WTC11 (cell line): ENCODE measurements at regions not wholly inside any gene's neighbourhood (a gene's known extent, or its start where the extent isn't known, plus 50 kb on each side); places are given as distances from the start of the nearest gene placed in this dataset.

Source experiments
- ATAC-seq: fragments of 200-7000 bp; cut with Tn5 transposase; 2 replicates; pipeline ENCODE4 v1.10.0; 2021; ENCODE audit warnings: mild to moderate bottlenecking, moderate library complexity
- CTCF ChIA-PET: fragments of 300-600 bp; sonication (Branson Sonifier 250); formaldehyde crosslinking; loops from one replicate; lab custom pipeline; 2021; ENCODE audit warnings: antibody characterized with exemption; lab: Charles Lee
- POLR2A ChIA-PET: fragments of 350-600 bp; sonication (Branson Sonifier 250); formaldehyde crosslinking; loops from one replicate; lab custom pipeline; 2021; ENCODE audit warnings: antibody characterized with exemption; lab: Charles Lee
- DNase-seq: peaks from one replicate; pipeline ENCODE4 v3.0.0; 2021; ENCODE audit warnings: low spot score
- H3K27ac Mint-ChIP-seq: 2 replicates; pipeline ENCODE4 v1.8.0; 2021; ENCODE audit warnings: mixed read lengths
- H3K27me3 Mint-ChIP-seq: 2 replicates; pipeline ENCODE4 v1.8.0; 2021; ENCODE audit warnings: low read depth, mild to moderate bottlenecking, moderate library complexity, mixed read lengths
- H3K36me3 Mint-ChIP-seq: 2 replicates; pipeline ENCODE4 v1.8.0; 2021; ENCODE audit warnings: mixed read lengths
- H3K4me1 Mint-ChIP-seq: 2 replicates; pipeline ENCODE4 v1.8.0; 2022; ENCODE audit warnings: mixed read lengths
- H3K4me3 Mint-ChIP-seq: 2 replicates; pipeline ENCODE4 v1.8.0; 2021; ENCODE audit warnings: mild to moderate bottlenecking, moderate library complexity, mixed read lengths
- H3K9me3 Mint-ChIP-seq: 2 replicates; pipeline ENCODE4 v1.8.0; 2021; ENCODE audit warnings: mixed read lengths
- CREB1 ChIP-seq: sonication (generic); formaldehyde crosslinking; IDR thresholded peaks from 2 replicates; pipeline ENCODE4 v1.8.0; 2023; ENCODE audit warnings: mild to moderate bottlenecking, missing genetic modification reagents
- ELF4 ChIP-seq: sonication (generic); formaldehyde crosslinking; IDR thresholded peaks from 2 replicates; pipeline ENCODE4 v1.8.1; 2022; ENCODE audit warnings: low read depth, mild to moderate bottlenecking, moderate library complexity, missing genetic modification reagents
- ESRRA ChIP-seq: sonication (generic); formaldehyde crosslinking; IDR thresholded peaks from 2 replicates; pipeline ENCODE4 v1.8.1; 2022; ENCODE audit warnings: mild to moderate bottlenecking, missing genetic modification reagents, borderline replicate concordance
- FOXP1 ChIP-seq: sonication (generic); formaldehyde crosslinking; IDR thresholded peaks from 2 replicates; pipeline ENCODE4 v1.8.0; 2022; ENCODE audit warnings: missing genetic modification reagents, mild to moderate bottlenecking, moderate library complexity, borderline replicate concordance
- GTF2I ChIP-seq: fragments of 250-450 bp; sonication (Bioruptor Pico); conservative IDR thresholded peaks from 2 replicates; pipeline ENCODE4 v1.4.0; 2021; ENCODE audit warnings: mild to moderate bottlenecking
- HMGA2 ChIP-seq: fragments of 250-450 bp; sonication (Bioruptor Pico); IDR thresholded peaks from 2 replicates; pipeline ENCODE4 v1.4.0; 2021; ENCODE audit warnings: mild to moderate bottlenecking, moderate library complexity
- MXD4 ChIP-seq: fragments of 250-450 bp; sonication (Bioruptor Pico); IDR thresholded peaks from 2 replicates; pipeline ENCODE4 v1.8.0; 2021; ENCODE audit warnings: mild to moderate bottlenecking, moderate library complexity, borderline replicate concordance
- MYBL2 ChIP-seq: sonication (generic); formaldehyde crosslinking; IDR thresholded peaks from 2 replicates; pipeline ENCODE4 v1.8.1; 2023; ENCODE audit warnings: mild to moderate bottlenecking, moderate library complexity, missing genetic modification reagents
- NFATC4 ChIP-seq: fragments of 250-450 bp; sonication (Bioruptor Pico); IDR thresholded peaks from 2 replicates; pipeline ENCODE4 v1.9.0; 2021; ENCODE audit warnings: mild to moderate bottlenecking
- NR2C2 ChIP-seq: sonication (generic); formaldehyde crosslinking; IDR thresholded peaks from 2 replicates; pipeline ENCODE4 v1.8.0; 2022; ENCODE audit warnings: mild to moderate bottlenecking, missing genetic modification reagents
- NR3C1 ChIP-seq: sonication (generic); formaldehyde crosslinking; conservative IDR thresholded peaks from 2 replicates; pipeline ENCODE4 v1.8.1; 2023; ENCODE audit warnings: low read depth, mild to moderate bottlenecking, missing genetic modification reagents
- OVOL2 ChIP-seq: fragments of 250-450 bp; sonication (Bioruptor Pico); IDR thresholded peaks from 2 replicates; pipeline ENCODE4 v1.9.0; 2021; ENCODE audit warnings: mild to moderate bottlenecking, borderline replicate concordance
- RELA ChIP-seq: sonication (generic); formaldehyde crosslinking; IDR thresholded peaks from 2 replicates; pipeline ENCODE4 v1.8.1; 2022; ENCODE audit warnings: missing genetic modification reagents, mild to moderate bottlenecking, borderline replicate concordance
- TCF7 ChIP-seq: sonication (generic); formaldehyde crosslinking; IDR thresholded peaks from 2 replicates; pipeline ENCODE4 v1.8.0; 2022; ENCODE audit warnings: mild to moderate bottlenecking, low read depth, missing genetic modification reagents, moderate library complexity
- ZNF138 ChIP-seq: sonication (generic); formaldehyde crosslinking; conservative IDR thresholded peaks from 2 replicates; pipeline ENCODE4 v1.8.1; 2022; ENCODE audit warnings: mild to moderate bottlenecking, moderate library complexity, missing genetic modification reagents
- ZNF396 ChIP-seq: fragments of 250-450 bp; sonication (Bioruptor Pico); IDR thresholded peaks from 2 replicates; pipeline ENCODE4 v1.8.0; 2021; ENCODE audit warnings: mild to moderate bottlenecking, moderate library complexity, borderline replicate concordance
- ZNF416 ChIP-seq: fragments of 250-450 bp; sonication (Bioruptor Pico); IDR thresholded peaks from 2 replicates; pipeline ENCODE4 v1.9.0; 2021; ENCODE audit warnings: mild to moderate bottlenecking, inconsistent platforms
- ZNF423 ChIP-seq: fragments of 250-450 bp; sonication (Bioruptor Pico); IDR thresholded peaks from 2 replicates; pipeline ENCODE4 v2.1.2; 2022; ENCODE audit warnings: mild to moderate bottlenecking, moderate library complexity
- TF ChIP-seq, protein P1 (sequence below): sonication (generic); formaldehyde crosslinking; IDR thresholded peaks from 2 replicates; pipeline ENCODE4 v1.8.1; 2022; ENCODE audit warnings: low read depth, mild to moderate bottlenecking, moderate library complexity, missing genetic modification reagents, borderline replicate concordance
- TF ChIP-seq, protein P2 (sequence below): sonication (generic); formaldehyde crosslinking; IDR thresholded peaks from 2 replicates; pipeline ENCODE4 v1.8.1; 2023; ENCODE audit warnings: mild to moderate bottlenecking, missing genetic modification reagents, moderate library complexity
- TF ChIP-seq, protein P3 (sequence below): sonication (generic); formaldehyde crosslinking; IDR thresholded peaks from 2 replicates; pipeline ENCODE4 v1.8.1; 2022; ENCODE audit warnings: mild to moderate bottlenecking, missing genetic modification reagents, moderate library complexity, borderline replicate concordance
- TF ChIP-seq, protein P4 (sequence below): sonication (generic); formaldehyde crosslinking; IDR thresholded peaks from 2 replicates; pipeline ENCODE4 v1.8.0; 2022; ENCODE audit warnings: missing genetic modification reagents
- TF ChIP-seq, protein P5 (sequence below): sonication (generic); formaldehyde crosslinking; IDR thresholded peaks from 2 replicates; pipeline ENCODE4 v1.8.1; 2022; ENCODE audit warnings: mild to moderate bottlenecking, moderate library complexity, missing genetic modification reagents
- TF ChIP-seq, protein P6 (sequence below): sonication (generic); formaldehyde crosslinking; IDR thresholded peaks from 2 replicates; pipeline ENCODE4 v1.8.1; 2022; ENCODE audit warnings: low read depth, missing genetic modification reagents, borderline replicate concordance

DNA sequence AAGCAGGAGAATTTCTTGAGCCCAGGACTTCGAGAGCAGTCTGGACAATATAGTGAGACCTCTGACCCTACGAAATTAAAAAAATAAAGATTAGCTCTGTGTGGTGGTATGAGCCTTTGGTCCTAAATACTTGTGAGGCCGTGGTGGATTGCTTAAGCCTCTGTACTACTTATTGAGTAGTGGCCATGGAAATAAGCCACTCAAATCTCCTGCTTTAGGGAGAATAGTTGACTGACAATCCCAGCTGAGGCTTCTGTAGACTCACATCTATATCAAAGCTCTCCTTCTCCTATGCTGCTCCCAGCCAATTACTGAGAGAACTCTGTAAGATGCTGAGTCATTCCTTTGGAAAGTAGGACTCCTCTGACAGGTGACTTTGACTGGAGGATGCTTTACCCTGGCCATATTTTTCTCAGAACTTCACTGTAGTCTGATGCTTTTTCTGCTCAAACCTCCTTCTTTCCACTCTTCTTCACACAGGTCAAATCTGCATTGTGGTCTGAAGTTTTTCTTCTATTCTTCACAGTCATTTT lies 420.2 kb downstream of the SLC6A15 start:
- Mint-ChIP-seq H3K27me3 (no peaks in the 10 kb centered on the region), H3K27ac (no peak overlapping the region), H3K36me3 (no peaks in the 10 kb centered on the region), H3K4me1 (no peaks in the 10 kb centered on the region), H3K4me3 (no peak overlapping the region), H3K9me3 (no peaks in the 10 kb centered on the region)
- ATAC-seq (peak; percentile 59), DNase-seq (no peak)
- CTCF ChIA-PET: no interaction called here
- POLR2A ChIA-PET: no interaction called here
- TF ChIP-seq ZNF138: no peak
- TF ChIP-seq, protein P1, sequence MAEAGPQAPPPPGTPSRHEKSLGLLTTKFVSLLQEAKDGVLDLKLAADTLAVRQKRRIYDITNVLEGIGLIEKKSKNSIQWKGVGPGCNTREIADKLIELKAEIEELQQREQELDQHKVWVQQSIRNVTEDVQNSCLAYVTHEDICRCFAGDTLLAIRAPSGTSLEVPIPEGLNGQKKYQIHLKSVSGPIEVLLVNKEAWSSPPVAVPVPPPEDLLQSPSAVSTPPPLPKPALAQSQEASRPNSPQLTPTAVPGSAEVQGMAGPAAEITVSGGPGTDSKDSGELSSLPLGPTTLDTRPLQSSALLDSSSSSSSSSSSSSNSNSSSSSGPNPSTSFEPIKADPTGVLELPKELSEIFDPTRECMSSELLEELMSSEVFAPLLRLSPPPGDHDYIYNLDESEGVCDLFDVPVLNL (CRISPR knock-in tag): no peak
- TF ChIP-seq, protein P2, sequence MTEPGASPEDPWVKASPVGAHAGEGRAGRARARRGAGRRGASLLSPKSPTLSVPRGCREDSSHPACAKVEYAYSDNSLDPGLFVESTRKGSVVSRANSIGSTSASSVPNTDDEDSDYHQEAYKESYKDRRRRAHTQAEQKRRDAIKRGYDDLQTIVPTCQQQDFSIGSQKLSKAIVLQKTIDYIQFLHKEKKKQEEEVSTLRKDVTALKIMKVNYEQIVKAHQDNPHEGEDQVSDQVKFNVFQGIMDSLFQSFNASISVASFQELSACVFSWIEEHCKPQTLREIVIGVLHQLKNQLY (CRISPR knock-in tag): no peak

DNA sequence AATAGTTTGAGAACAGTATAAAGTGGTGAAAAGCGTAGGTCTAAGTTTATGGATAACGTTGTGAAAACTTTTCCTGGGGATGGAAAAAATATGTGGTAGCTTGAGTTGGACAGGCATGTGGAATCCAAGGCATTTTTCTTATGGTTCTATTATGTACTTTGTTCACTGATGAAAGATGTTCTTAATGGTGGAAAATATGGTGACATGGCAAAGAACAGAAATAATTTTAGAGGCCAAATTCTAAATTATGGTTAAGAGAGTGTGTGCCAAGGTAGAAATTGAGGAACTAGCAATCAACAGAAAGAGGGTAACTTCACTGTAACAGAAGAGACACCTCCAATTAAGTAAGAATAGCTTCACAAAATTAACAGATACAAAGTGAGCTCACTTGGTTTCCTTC lies 427.8 kb downstream of the SLC6A15 start:
- no peak overlapping the region for H3K4me3 Mint-ChIP-seq
- CTCF ChIA-PET: no interaction called here

DNA sequence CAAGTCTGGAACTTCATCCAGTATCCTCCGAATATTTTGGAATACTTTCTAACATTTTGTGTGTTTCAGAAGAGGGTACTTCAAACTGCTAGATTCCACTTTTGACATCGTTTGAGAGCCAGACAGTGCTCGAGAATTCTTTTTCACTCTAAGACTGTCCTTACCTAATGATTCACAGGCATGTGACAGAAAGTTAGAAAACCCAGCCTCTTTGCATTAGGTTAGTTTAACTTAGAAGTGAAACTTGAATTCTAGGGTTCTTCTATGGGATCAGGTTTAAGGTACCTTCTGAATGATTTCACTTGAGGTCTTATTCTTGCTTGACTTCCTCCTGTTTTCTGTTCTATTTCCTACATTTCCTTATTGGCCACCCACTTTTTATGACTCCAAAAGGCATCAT lies 431.8 kb downstream of the SLC6A15 start:
- H3K27ac Mint-ChIP-seq: no peak overlapping the region; the same call in 1 of the 2 replicates
- TF ChIP-seq ELF4 (CRISPR knock-in tag) (no peak), ZNF138 (no peak), NR2C2 (CRISPR knock-in tag) (no peak), MXD4 (CRISPR knock-in tag) (no peak), ESRRA (no peak), ZNF423 (no peak)
- TF ChIP-seq, protein P3, sequence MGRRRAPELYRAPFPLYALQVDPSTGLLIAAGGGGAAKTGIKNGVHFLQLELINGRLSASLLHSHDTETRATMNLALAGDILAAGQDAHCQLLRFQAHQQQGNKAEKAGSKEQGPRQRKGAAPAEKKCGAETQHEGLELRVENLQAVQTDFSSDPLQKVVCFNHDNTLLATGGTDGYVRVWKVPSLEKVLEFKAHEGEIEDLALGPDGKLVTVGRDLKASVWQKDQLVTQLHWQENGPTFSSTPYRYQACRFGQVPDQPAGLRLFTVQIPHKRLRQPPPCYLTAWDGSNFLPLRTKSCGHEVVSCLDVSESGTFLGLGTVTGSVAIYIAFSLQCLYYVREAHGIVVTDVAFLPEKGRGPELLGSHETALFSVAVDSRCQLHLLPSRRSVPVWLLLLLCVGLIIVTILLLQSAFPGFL (CRISPR knock-in tag): no peak
- TF ChIP-seq, protein P1 (CRISPR knock-in tag): no peak
- TF ChIP-seq, protein P4, sequence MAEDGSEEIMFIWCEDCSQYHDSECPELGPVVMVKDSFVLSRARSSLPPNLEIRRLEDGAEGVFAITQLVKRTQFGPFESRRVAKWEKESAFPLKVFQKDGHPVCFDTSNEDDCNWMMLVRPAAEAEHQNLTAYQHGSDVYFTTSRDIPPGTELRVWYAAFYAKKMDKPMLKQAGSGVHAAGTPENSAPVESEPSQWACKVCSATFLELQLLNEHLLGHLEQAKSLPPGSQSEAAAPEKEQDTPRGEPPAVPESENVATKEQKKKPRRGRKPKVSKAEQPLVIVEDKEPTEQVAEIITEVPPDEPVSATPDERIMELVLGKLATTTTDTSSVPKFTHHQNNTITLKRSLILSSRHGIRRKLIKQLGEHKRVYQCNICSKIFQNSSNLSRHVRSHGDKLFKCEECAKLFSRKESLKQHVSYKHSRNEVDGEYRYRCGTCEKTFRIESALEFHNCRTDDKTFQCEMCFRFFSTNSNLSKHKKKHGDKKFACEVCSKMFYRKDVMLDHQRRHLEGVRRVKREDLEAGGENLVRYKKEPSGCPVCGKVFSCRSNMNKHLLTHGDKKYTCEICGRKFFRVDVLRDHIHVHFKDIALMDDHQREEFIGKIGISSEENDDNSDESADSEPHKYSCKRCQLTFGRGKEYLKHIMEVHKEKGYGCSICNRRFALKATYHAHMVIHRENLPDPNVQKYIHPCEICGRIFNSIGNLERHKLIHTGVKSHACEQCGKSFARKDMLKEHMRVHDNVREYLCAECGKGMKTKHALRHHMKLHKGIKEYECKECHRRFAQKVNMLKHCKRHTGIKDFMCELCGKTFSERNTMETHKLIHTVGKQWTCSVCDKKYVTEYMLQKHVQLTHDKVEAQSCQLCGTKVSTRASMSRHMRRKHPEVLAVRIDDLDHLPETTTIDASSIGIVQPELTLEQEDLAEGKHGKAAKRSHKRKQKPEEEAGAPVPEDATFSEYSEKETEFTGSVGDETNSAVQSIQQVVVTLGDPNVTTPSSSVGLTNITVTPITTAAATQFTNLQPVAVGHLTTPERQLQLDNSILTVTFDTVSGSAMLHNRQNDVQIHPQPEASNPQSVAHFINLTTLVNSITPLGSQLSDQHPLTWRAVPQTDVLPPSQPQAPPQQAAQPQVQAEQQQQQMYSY (CRISPR knock-in tag): no peak
- no peak for ATAC-seq
- H3K9me3 Mint-ChIP-seq: no peaks in the 10 kb centered on the region
- no peak overlapping the region for H3K4me3 Mint-ChIP-seq
- CTCF ChIA-PET: no interaction called here
- DNase-seq: no peak
- H3K27me3 Mint-ChIP-seq: no peaks in the 10 kb centered on the region
- POLR2A ChIA-PET: no interaction called here
- H3K4me1 Mint-ChIP-seq: no peaks in the 10 kb centered on the region
- no peaks in the 10 kb centered on the region for H3K36me3 Mint-ChIP-seq

More for the DNA sequence above, 427.8 kb downstream of the SLC6A15 start:
- no peak for TF ChIP-seq NFATC4 (CRISPR knock-in tag)
- TF ChIP-seq ZNF416 (CRISPR knock-in tag): no peak
- TF ChIP-seq, protein P5, sequence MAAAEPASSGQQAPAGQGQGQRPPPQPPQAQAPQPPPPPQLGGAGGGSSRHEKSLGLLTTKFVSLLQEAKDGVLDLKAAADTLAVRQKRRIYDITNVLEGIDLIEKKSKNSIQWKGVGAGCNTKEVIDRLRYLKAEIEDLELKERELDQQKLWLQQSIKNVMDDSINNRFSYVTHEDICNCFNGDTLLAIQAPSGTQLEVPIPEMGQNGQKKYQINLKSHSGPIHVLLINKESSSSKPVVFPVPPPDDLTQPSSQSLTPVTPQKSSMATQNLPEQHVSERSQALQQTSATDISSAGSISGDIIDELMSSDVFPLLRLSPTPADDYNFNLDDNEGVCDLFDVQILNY (CRISPR knock-in tag): no peak
- no peak for TF ChIP-seq MYBL2
- TF ChIP-seq RELA (CRISPR knock-in tag): no peak
- no peak for TF ChIP-seq TCF7 (CRISPR knock-in tag)
- TF ChIP-seq GTF2I (CRISPR knock-in tag): no peak
- no peak for TF ChIP-seq NR3C1 (CRISPR knock-in tag)
- TF ChIP-seq CREB1 (CRISPR knock-in tag): no peak
- TF ChIP-seq ZNF396 (CRISPR knock-in tag): no peak
- no peak for TF ChIP-seq NR2C2 (CRISPR knock-in tag)
- TF ChIP-seq, protein P6, sequence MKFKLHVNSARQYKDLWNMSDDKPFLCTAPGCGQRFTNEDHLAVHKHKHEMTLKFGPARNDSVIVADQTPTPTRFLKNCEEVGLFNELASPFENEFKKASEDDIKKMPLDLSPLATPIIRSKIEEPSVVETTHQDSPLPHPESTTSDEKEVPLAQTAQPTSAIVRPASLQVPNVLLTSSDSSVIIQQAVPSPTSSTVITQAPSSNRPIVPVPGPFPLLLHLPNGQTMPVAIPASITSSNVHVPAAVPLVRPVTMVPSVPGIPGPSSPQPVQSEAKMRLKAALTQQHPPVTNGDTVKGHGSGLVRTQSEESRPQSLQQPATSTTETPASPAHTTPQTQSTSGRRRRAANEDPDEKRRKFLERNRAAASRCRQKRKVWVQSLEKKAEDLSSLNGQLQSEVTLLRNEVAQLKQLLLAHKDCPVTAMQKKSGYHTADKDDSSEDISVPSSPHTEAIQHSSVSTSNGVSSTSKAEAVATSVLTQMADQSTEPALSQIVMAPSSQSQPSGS (CRISPR knock-in tag): no peak
- TF ChIP-seq OVOL2 (CRISPR knock-in tag): no peak
- no peak for TF ChIP-seq FOXP1 (CRISPR knock-in tag)
- TF ChIP-seq HMGA2 (CRISPR knock-in tag): no peak
- no peak overlapping the region for H3K27ac Mint-ChIP-seq
- H3K9me3 Mint-ChIP-seq: no peaks in the 10 kb centered on the region
- DNase-seq: no peak
- POLR2A ChIA-PET: no interaction called here
- H3K27me3 Mint-ChIP-seq: no peaks in the 10 kb centered on the region
- no peak for ATAC-seq
- no peaks in the 10 kb centered on the region for H3K36me3 Mint-ChIP-seq
- no peaks in the 10 kb centered on the region for H3K4me1 Mint-ChIP-seq
